Small intestine (tissue), 7 donors: ENCODE measurements at regions not wholly inside any gene's neighbourhood (a gene's known extent, or its start where the extent isn't known, plus 50 kb on each side); places are given as distances from the start of the nearest gene placed in this dataset.

Experiments used
- DNase-seq, 2 donors: peaks; one replicate each; pipeline versions ENCODE4 v3.0.0 to v3.0.0-alpha.2; 2013
- FAIRE-seq: peaks from 2 replicates; lab custom pipeline; 2012; peaks lifted over from hg19 to GRCh38; lab: Jason Lieb, UNC
- H3K27ac ChIP-seq, 3 donors: one replicate each; pipeline ENCODE4 v1.5.1; 2013; ENCODE audit warnings: low read length in 2 of 3, mild to moderate bottlenecking in 2 of 3, control low read depth in 1 of 3, inconsistent platforms in 1 of 3, low read depth in 1 of 3, moderate library complexity in 1 of 3
- H3K27me3 ChIP-seq, 3 donors: one replicate each; pipeline ENCODE4 v1.6.1; 2013; ENCODE audit warnings: low read length in 3 of 3, inconsistent platforms in 1 of 3; ENCODE audit not compliant: control insufficient read depth in 3 of 3, insufficient read depth in 3 of 3
- H3K36me3 ChIP-seq, 3 donors: one replicate each; pipeline ENCODE4 v1.6.1; 2013; ENCODE audit warnings: low read length in 3 of 3, inconsistent platforms in 1 of 3, low read depth in 1 of 3, mild to moderate bottlenecking in 1 of 3, moderate library complexity in 1 of 3; ENCODE audit not compliant: control insufficient read depth in 3 of 3, insufficient read depth in 2 of 3
- H3K4me1 ChIP-seq, 3 donors: one replicate each; pipeline ENCODE4 v1.6.1; 2013; ENCODE audit warnings: low read length in 2 of 3, inconsistent platforms in 1 of 3, low read depth in 1 of 3, mild to moderate bottlenecking in 1 of 3, moderate library complexity in 1 of 3; ENCODE audit not compliant: control insufficient read depth in 3 of 3, insufficient read depth in 2 of 3
- H3K4me3 ChIP-seq, 3 donors: one replicate each; pipeline ENCODE4 v1.5.1; 2013; ENCODE audit warnings: low read length in 3 of 3, control low read depth in 1 of 3, inconsistent platforms in 1 of 3, low read depth in 1 of 3, mild to moderate bottlenecking in 1 of 3, moderate library complexity in 1 of 3
- H3K9me3 ChIP-seq, 2 donors: one replicate each; pipeline ENCODE4 v1.6.1; 2013; ENCODE audit warnings: low read depth in 1 of 2, low read length in 1 of 2; ENCODE audit not compliant: control insufficient read depth in 2 of 2, insufficient read depth in 1 of 2
- WGBS, 3 donors: extraction: QIAGEN DNeasy Blood & Tissue Kit; methylation state at CpG; one replicate each; pipeline ENCODE4 v1.1.7; 2013; 5-methylcytosine and 5-hydroxymethylcytosine counted together
- donor health status: healthy with polysubstance abuse.
- donor health status: control.
- donor health status: control.
- donor health status: Bipolar disorder and iron deficiency.
- donor health status: healthy.

DNA sequence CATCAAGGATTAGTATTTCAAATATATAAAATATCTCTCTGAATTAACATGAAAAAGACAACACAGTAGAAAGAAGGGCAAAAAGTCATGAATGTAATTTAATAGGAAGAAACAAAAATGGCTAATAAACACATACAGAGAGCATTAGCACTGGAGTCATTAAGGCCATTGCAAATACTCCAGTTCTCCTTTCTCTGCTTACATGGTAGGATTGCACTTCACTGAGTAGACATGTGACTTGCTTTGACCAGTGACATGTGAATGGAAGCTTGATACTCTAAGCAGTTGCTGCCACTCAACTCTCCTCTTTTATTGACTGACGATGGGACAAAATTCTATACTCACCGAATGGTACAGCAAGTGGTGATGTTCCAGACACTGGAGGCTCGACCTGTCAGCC lies 153.9 kb upstream of the LGALSL start:
- no peaks in the 10 kb centered on the region for H3K9me3 ChIP-seq
- no peaks in the 10 kb centered on the region for H3K27me3 ChIP-seq
- no peaks in the 10 kb centered on the region for H3K36me3 ChIP-seq
- H3K27ac ChIP-seq, result no peak overlapping the region
- DNase-seq, result no peak
- H3K4me3 ChIP-seq, result no peak overlapping the region
- H3K4me1 ChIP-seq, result no peaks in the 10 kb centered on the region
- WGBS, 3 donors, result 93 to 94% (median 94%) methylated on average over 3 of the region's 3 CpGs
- no peak for FAIRE-seq

DNA sequence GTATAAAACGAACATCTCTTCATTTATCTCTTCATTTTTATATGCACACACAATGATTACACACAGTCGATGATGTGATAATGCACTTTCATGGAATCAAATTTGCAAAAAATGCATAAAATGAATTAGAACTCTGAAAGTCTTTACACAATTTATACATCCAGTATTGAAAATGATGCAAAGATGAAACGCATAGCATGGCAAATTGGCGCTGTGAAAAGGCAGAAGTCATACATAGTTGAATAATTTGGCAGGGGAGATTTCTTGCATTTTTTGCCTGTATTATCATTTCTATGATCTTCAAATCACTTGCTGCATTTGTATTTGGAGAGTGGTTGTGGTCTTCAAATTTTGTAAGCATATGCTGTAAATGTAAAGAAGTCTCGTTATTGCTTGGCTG lies 150.7 kb upstream of the LGALSL start:
- FAIRE-seq (no peak), DNase-seq (no peak)
- Histone ChIP-seq H3K9me3 (no peaks in the 10 kb centered on the region), H3K27ac (no peak overlapping the region), H3K4me1 (no peaks in the 10 kb centered on the region), H3K4me3 (no peak overlapping the region), H3K27me3 (no peaks in the 10 kb centered on the region), H3K36me3 (no peaks in the 10 kb centered on the region)
- 89 to 93% (median 93%) methylated on average over 5 of the region's 5 CpGs for WGBS, 3 donors

DNA sequence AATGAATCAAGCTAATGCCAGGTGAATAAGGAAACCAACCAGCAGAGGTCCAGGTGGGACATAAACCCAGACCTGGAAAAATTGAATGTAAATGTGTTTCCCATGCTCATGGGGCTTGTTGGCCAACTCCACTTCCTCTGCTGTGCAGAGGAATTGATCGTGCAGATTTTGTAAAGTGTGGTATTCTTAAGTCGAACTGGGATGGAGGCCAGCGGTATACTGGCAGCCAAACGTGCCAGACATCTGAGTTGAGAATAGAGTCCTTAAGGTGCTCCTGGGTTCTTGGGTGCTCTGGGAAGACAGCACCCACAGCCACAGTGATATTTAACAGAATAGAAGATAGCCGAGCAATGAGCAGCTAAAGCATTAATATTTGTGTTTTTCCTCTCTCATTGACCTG lies 146.5 kb upstream of the LGALSL start:
- Histone ChIP-seq H3K27me3 (no peaks in the 10 kb centered on the region), H3K27ac (no peak overlapping the region), H3K4me3 (no peak overlapping the region), H3K9me3 (no peaks in the 10 kb centered on the region), H3K4me1 (peaks cover 0 to 11% (median 0%) of the 10 kb centered on the region in 3 donors), H3K36me3 (no peaks in the 10 kb centered on the region)
- FAIRE-seq, result no peak
- 84 to 93% (median 90%) methylated on average over 5 of the region's 5 CpGs for WGBS, 3 donors
- DNase-seq, result no peak

DNA sequence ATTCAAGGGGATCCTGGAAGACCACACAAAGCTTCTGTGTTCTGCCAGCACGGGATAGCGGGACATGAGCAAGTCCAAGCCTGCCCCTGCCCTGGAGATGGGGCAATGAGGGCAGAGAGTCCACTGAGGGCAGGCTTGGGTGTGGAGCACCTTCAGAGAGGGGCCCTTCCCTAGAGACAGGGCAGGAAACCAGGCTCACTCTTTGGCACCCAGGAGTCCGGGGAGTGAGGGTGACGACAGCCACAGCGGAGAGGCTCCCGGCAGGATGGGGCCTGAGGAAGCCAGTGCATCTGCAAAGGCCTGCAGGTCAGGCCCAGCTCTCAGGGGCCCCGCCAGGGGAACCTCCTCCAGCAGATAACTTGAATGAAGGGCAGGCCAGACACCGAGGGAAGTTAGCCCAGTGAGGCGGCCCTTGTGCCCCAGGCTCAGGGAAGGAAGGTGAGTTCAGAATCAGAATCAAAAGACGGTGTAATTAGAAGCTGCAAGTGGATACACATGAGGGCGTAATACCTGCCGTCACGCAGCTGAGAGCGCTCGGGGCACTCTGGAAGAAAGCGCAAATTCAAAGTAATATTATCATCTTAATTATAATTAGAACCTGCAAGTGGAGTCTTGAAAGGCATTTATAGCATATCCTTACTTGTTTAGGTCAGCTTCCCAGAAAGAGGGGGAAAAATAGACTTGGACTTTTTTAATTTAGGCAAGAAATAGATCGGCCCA lies 142.6 kb upstream of the LGALSL start:
- FAIRE-seq, result no peak
- no peak overlapping the region for H3K27ac ChIP-seq

DNA sequence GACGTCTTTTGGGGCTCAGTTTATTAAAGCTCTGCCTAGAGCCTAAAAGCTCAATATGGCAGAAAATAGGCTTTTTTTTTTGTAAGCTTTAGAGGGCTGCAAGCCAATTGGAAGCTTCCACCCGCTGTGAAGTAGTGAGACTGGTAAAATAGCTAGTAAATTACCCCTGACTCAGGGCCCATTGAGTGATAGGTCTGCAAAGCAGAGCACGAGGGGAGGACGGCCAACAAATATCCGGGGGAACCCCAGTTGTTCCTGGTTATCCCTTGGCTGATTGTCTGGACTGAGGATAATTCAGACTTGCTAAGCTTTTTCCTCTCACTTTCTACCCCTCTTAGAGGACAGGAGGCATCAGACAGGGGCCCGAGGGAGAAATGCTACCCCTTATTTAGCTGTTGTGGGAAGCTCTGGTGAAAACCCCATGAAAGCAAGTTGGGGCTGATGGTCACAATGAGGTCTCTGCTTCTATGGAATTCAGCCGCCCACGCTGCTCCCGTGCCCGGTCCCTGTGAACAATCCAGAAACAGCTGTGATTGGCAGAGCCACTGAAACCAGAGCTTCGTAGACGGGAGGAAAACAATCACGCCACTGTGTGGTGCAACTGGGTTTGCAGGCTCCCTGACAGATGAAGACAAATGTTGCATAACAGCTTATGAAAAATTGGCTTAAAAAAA lies 141.9 kb upstream of the LGALSL start:
- Histone ChIP-seq H3K36me3 (no peaks in the 10 kb centered on the region), H3K4me3 (no peak overlapping the region), H3K9me3 (no peaks in the 10 kb centered on the region), H3K27ac (peak overlapping the region in 1 of 3 donors; percentile 27), H3K4me1 (peaks cover 0 to 14% (median 0%) of the 10 kb centered on the region in 3 donors), H3K27me3 (no peaks in the 10 kb centered on the region)
- peak; percentile 74 to 83 for DNase-seq
- no peak for FAIRE-seq
- 20 to 36% (median 34%) methylated on average over 13 of the region's 13 CpGs for WGBS, 3 donors

More for the DNA sequence above, 142.6 kb upstream of the LGALSL start:
- DNase-seq, result peak in 1 of 2 donors; percentile 35
- no peak overlapping the region for H3K4me3 ChIP-seq
- 92 to 93% (median 93%) methylated on average over 17 of the region's 17 CpGs for WGBS, 3 donors
- H3K9me3 ChIP-seq, result no peaks in the 10 kb centered on the region
- no peaks in the 10 kb centered on the region for H3K27me3 ChIP-seq
- H3K4me1 ChIP-seq, result peaks cover 0 to 14% (median 0%) of the 10 kb centered on the region in 3 donors
- H3K36me3 ChIP-seq, result no peaks in the 10 kb centered on the region

DNA sequence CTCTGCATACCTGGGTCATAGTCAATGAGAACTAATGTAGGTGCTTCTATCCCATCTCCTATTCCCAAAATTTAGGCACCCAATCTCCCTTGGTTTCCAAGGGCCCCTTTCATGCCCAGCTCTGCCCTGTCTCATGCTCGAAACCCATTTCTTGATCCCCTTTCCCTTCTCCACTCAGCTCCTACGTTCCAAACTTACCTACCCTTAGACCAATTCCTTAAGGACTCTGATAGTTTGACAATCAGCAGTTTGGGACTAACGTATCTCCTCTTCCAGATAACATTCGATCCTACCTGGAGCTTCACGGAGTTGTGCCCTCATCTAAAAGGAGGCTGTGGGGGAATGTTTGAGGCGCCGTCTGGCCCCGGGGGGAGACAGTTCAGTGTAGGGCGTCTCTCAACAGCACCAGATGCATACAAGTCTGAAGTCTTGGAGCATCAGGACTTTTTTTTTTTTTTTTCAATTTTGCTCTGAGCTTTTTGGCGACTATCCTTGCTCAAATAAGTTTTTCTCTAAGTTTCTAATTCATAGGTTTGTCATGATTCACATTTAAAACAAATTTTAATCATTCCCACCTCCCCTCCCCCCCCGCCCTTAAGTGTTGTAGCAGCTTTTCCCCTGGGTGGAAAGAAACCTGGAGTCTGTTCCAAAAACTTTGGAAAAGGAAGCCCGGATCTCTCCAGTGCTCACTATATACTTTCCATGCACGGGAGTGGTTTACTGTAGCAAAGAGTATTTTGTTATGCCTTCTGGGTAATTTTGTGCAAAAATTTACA lies 141.2 kb upstream of the LGALSL start:
- no peaks in the 10 kb centered on the region for H3K27me3 ChIP-seq
- no peak overlapping the region for H3K27ac ChIP-seq
- DNase-seq (no peak), FAIRE-seq (no peak)
- H3K4me1 ChIP-seq, result peaks cover 0 to 14% (median 0%) of the 10 kb centered on the region in 3 donors
- 72 to 84% (median 75%) methylated on average over 13 of the region's 13 CpGs for WGBS, 3 donors
- H3K4me3 ChIP-seq, result no peak overlapping the region
- H3K36me3 ChIP-seq, result no peaks in the 10 kb centered on the region
- H3K9me3 ChIP-seq, result no peaks in the 10 kb centered on the region

DNA sequence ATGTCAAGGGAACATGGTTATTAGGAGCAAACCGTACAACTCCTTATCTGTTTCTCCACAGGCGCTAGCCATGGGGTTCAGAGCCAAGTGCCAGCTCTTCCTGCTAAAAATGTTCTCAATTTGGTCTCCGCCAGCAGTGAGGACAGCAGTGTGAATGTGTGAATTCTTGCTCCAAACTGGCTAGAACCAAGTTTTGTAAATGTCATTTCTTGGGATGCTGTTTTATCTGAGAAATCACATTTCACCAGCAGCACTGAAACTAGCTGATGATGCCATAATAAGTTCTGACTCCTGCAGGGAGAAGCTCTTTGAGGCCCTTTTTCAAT lies 140.6 kb upstream of the LGALSL start:
- DNase-seq (no peak), FAIRE-seq (no peak)
- no peak overlapping the region for H3K4me3 ChIP-seq
- H3K27ac ChIP-seq, result no peak overlapping the region
- no peaks in the 10 kb centered on the region for H3K36me3 ChIP-seq
- no peaks in the 10 kb centered on the region for H3K27me3 ChIP-seq
- no peaks in the 10 kb centered on the region for H3K9me3 ChIP-seq
- H3K4me1 ChIP-seq, result peaks cover 0 to 14% (median 0%) of the 10 kb centered on the region in 3 donors
- WGBS, 3 donors, result 65 to 73% (median 68%) methylated on average over 3 of the region's 3 CpGs

DNA sequence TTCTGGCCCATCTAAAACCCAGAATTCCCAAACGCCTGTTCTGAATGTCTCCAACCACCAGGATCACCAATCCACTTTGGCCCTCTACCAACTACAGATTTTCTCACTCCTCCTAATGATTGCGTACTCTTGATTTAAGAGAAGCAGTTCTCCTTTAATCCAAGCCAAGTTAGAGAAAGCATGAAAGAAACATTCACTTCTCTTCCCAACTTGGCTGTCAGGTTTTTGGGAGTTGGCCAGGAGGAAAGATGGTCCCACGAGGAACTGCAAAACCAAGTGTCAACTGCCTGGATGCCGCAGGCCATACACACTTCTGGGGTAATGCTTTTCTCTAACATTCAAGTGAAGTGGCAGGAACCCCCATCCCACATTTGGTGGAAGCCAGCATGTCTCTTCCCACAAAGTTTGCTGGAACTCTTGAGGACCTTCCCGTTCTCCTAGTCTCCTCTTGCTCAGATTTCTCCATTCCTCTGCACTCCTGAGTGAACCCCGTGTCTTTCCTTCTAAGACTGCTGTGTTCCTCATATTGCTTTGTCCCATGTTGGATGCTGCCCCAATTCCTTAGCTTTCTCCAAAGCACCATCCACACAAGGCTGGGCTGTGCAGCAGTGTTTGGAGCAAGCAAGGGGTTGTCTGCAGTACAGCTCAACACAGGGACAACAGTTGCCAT lies 138.5 kb upstream of the LGALSL start:
- H3K4me1 ChIP-seq, result peaks cover 0 to 14% (median 0%) of the 10 kb centered on the region in 3 donors
- FAIRE-seq, result no peak
- WGBS, 3 donors, result 83 to 94% (median 90%) methylated on average over 6 of the region's 6 CpGs
- no peaks in the 10 kb centered on the region for H3K36me3 ChIP-seq
- no peak overlapping the region for H3K4me3 ChIP-seq
- no peak overlapping the region for H3K27ac ChIP-seq
- DNase-seq, result no peak
- H3K9me3 ChIP-seq, result no peaks in the 10 kb centered on the region
- H3K27me3 ChIP-seq, result no peaks in the 10 kb centered on the region
